GM12872 (cell line): ENCODE measurements at regions not wholly inside any gene's neighbourhood (a gene's known extent, or its start where the extent isn't known, plus 50 kb on each side); places are given as distances from the start of the nearest gene placed in this dataset.

Experiments
- TF ChIP-seq, protein P1 (sequence below): IDR thresholded peaks from 3 replicates; pipeline ENCODE4 v1.5.1; 2011; ENCODE audit warnings: low read depth, mild to moderate bottlenecking, low read length, moderate library complexity; ENCODE audit not compliant: insufficient read depth

DNA sequence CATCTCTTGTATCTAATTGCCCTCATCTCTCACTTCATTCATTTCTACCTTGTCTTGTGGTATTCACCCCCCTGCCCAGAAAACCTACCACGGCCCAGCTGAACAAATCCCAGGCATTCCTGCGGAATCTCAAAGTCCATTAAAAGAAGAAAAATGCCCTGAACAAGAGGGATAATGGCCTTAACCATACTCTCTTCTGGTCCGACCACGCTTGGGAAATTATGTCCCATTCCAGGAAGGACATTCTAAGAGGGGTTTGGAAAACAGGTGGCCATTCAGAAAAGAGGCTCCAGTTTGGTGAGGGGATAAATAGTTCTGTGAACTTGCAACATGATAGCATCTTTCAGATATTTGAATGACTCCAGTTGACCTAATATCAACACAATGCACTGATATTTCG, 349.9 kb upstream of the ZNF521 start:
- TF ChIP-seq, protein P1, sequence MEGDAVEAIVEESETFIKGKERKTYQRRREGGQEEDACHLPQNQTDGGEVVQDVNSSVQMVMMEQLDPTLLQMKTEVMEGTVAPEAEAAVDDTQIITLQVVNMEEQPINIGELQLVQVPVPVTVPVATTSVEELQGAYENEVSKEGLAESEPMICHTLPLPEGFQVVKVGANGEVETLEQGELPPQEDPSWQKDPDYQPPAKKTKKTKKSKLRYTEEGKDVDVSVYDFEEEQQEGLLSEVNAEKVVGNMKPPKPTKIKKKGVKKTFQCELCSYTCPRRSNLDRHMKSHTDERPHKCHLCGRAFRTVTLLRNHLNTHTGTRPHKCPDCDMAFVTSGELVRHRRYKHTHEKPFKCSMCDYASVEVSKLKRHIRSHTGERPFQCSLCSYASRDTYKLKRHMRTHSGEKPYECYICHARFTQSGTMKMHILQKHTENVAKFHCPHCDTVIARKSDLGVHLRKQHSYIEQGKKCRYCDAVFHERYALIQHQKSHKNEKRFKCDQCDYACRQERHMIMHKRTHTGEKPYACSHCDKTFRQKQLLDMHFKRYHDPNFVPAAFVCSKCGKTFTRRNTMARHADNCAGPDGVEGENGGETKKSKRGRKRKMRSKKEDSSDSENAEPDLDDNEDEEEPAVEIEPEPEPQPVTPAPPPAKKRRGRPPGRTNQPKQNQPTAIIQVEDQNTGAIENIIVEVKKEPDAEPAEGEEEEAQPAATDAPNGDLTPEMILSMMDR: no peak

DNA sequence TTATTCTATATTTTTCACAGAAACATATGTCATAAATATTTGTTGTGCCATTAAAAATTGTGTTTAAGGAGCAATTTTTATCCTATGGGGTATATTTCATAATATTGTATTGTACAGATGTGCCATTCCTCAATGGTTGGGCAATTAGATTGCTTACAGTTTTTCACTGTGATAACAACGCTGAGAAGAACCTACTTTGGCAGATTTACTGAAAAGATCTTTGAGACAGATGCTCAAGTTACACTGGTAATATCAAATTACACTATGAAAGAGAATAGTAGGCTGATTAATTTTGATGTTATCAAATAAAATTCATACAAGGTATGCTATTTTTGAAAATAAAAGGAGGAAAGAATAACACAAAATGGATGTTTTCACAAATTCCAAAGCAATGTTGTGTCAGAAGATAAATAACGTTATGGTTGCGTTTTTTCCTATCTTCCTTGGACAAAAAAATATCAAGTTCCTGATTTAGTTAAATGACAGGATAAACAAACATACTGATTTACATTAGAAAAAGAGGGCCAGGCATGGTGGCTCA, 335.1 kb upstream of the ZNF521 start:
- TF ChIP-seq, protein P1: no peak

DNA sequence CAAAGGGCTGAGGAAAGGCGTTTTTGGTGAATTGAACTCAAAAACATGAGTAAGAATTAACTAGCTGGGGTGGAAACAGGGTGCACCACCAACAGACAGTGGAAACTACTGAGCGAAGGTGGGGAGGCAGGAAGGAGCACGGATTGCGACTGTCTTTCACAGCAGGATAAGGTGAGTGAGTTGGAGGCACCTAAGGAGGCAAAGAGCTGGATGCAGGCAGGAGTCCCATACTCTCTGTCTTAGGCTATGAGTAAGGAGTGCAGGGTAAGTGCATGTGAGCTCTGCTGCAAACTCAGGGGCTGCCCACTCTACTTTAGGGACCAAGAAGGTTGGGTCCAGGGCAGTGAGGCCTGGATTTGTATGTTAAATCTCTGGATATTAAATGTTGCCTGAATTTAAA, 333.1 kb upstream of the ZNF521 start:
- TF ChIP-seq, protein P1: no peak

DNA sequence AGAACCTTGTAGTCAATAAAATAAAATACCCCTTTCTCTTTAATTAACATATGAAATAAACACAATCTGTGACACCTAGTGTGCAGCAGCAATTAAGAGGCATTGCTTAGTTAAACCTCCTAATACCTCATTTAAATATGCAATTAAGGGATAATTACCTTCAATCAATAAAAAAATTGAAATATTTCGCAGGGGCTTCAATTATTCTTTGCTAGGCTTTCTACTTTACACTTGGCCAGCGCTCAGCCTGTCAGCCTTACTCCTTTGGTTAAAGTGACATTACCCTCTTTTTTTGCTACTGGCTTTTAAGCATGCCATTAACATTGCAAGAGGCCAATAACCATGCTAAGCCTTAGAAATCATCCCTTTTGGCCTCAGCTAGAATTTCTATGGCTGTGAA, 327.5 kb upstream of the ZNF521 start:
- TF ChIP-seq, protein P1: no peak

DNA sequence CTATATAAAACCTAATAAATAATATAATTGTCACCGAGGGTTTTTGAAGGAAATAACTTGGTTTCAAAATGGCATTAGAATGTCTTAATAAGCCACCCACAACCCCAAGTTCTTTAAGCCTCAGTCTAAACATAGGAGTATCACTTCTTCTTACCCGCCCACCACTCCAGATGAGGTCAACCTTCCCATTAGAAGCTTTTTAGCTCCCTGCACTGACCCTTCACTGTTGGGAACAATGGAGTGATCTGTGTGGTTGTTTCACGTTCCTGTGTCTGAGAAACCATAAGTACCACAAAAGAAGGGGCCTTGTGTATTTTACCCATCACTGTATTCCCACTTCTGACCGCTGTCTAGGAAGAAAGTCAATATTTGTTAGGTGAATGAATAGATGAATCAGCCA, 326.3 kb upstream of the ZNF521 start:
- TF ChIP-seq, protein P1: no peak

GRCh38 chr18:25675123-25675850, 323.3 kb upstream of the ZNF521 start:
- TF ChIP-seq, protein P1: no peak

DNA sequence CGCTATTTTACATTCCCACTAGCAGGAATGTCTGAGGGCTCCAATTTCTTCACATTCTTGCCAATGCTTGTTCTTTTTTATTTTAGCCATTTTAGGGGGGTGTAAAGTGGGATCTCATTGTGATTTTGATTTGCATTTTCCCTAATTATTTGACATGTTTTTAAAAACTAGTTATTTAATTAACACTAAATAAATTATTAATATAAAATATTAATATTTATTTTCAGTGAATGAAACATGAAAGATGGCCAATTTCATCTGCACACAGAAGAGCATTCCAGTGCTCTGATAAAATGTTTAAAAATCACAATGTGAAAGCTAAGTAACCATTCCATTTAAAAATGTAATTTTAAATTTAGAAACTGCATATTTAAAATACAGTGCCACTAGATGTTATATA, 322.2 kb upstream of the ZNF521 start:
- TF ChIP-seq, protein P1: no peak
